HG02852 (cell line): ENCODE measurements at regions not wholly inside any gene's neighbourhood (a gene's known extent, or its start where the extent isn't known, plus 50 kb on each side); places are given as distances from the start of the nearest gene placed in this dataset.
"Not testable (repeated sequence)": the region's sequence is repeated elsewhere in the genome, so short reads cannot be mapped to it uniquely, and the experiment has no call there.

Source experiments
- ATAC-seq: cut with Tn5 transposase; IDR thresholded peaks from one replicate; pipeline ENCODE4 v1.9.1; 2021; ENCODE audit warnings: mild to moderate bottlenecking, moderate library complexity; ENCODE audit not compliant: unreplicated experiment

GRCh38 chr16:8458481-8459046 lies 131.7 kb downstream of the TMEM114 start:
- no peak for ATAC-seq

- no peak for ATAC-seq
Observed at GRCh38 chr16:8453359-8453758, 137.0 kb downstream of the TMEM114 start.

GRCh38 chr16:8452941-8453340 lies 137.4 kb downstream of the TMEM114 start:
- ATAC-seq: no peak

GRCh38 chr16:8436931-8437330 lies 153.4 kb downstream of the TMEM114 start:
- no peak for ATAC-seq

- ATAC-seq: no peak
Observed at GRCh38 chr16:8431783-8432182, 158.5 kb downstream of the TMEM114 start.

- no peak for ATAC-seq
Observed at GRCh38 chr16:8430401-8430800, 159.9 kb downstream of the TMEM114 start.

- no peak for ATAC-seq
Observed at GRCh38 chr16:8426569-8426968, 163.7 kb downstream of the TMEM114 start.

GRCh38 chr16:8417145-8417544 lies 173.2 kb downstream of the TMEM114 start:
- ATAC-seq: no peak

- ATAC-seq: no peak
Observed at GRCh38 chr16:8408855-8409567, 181.3 kb downstream of the TMEM114 start.

- no peak for ATAC-seq
Observed at GRCh38 chr16:8407351-8407750, 183.0 kb downstream of the TMEM114 start.

- no peak for ATAC-seq
Observed at GRCh38 chr16:8403978-8404749, 186.1 kb downstream of the TMEM114 start.

- no peak for ATAC-seq
Observed at GRCh38 chr16:8402981-8403843, 187.1 kb downstream of the TMEM114 start.

GRCh38 chr16:8400683-8401082 lies 189.6 kb downstream of the TMEM114 start:
- not testable (repeated sequence) for ATAC-seq

- ATAC-seq: no peak
Observed at GRCh38 chr16:8398548-8398947, 191.8 kb downstream of the TMEM114 start.

GRCh38 chr16:8397223-8397622 lies 193.1 kb downstream of the TMEM114 start:
- ATAC-seq: no peak

- no peak for ATAC-seq
Observed at GRCh38 chr16:8396463-8396862, 193.8 kb downstream of the TMEM114 start.

- no peak for ATAC-seq
Observed at GRCh38 chr16:8391257-8391656, 199.1 kb downstream of the TMEM114 start.

GRCh38 chr16:8388684-8389083 lies 201.6 kb downstream of the TMEM114 start:
- ATAC-seq: no peak

GRCh38 chr16:8381814-8382213 lies 208.5 kb downstream of the TMEM114 start:
- no peak for ATAC-seq

- no peak for ATAC-seq
Observed at GRCh38 chr16:8380311-8380710, 210.0 kb downstream of the TMEM114 start.

- ATAC-seq: no peak
Observed at GRCh38 chr16:8377864-8378263, 212.4 kb downstream of the TMEM114 start.
